ENCODE measurements at regions not wholly inside any gene's neighbourhood (a gene's known extent, or its start where the extent isn't known, plus 50 kb on each side); places are given as distances from the start of the nearest gene placed in this dataset.

DNA sequence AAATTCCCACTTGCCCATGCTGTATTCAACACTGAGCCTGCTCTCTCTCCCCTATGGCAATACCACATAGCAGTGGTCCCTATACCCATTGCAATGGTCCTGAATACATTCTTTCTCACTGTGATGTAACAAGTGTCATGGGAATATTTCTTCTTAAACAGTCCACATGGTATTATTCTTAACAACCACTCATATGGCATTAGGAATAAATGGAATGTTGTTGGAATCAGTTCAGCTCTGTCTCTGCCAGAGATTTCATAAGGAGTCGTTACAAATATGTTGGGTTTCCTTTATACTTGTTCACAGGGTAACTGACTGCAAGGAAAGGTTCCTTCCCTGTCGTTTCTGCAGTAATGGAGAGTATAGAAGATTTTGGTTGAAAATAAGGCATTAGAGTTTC is 128.3 kb upstream of the SPATA13 start:
- H4K20me1 ChIP-seq (ENCODE audit: insufficient read depth, low read length) = no peaks in the 10 kb centered on the region
- no peaks in the 10 kb centered on the region for H3K4me1 ChIP-seq (ENCODE audit: low read length)
- no peaks in the 10 kb centered on the region for H3K27me3 ChIP-seq (replicated peaks; ENCODE audit: insufficient read depth, low read length)
- H3K27ac ChIP-seq (ENCODE audit: low read length) = no peak overlapping the region
- no peak overlapping the region for H2AFZ ChIP-seq (ENCODE audit: low read length)
- H3K4me2 ChIP-seq (ENCODE audit: low read depth, low read length) = no peak overlapping the region
- H3K9ac ChIP-seq (ENCODE audit: low read length) = no peak overlapping the region
- TF ChIP-seq, protein P1, sequence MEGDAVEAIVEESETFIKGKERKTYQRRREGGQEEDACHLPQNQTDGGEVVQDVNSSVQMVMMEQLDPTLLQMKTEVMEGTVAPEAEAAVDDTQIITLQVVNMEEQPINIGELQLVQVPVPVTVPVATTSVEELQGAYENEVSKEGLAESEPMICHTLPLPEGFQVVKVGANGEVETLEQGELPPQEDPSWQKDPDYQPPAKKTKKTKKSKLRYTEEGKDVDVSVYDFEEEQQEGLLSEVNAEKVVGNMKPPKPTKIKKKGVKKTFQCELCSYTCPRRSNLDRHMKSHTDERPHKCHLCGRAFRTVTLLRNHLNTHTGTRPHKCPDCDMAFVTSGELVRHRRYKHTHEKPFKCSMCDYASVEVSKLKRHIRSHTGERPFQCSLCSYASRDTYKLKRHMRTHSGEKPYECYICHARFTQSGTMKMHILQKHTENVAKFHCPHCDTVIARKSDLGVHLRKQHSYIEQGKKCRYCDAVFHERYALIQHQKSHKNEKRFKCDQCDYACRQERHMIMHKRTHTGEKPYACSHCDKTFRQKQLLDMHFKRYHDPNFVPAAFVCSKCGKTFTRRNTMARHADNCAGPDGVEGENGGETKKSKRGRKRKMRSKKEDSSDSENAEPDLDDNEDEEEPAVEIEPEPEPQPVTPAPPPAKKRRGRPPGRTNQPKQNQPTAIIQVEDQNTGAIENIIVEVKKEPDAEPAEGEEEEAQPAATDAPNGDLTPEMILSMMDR (IDR thresholded peaks at IDR 0.05; ENCODE audit: low read length) = no peak
- TF ChIP-seq EZH2 (optimal IDR thresholded peaks at IDR 0.05; ENCODE audit: low read depth, low read length) = no peak
- TF ChIP-seq EZH2phosphoT487 (IDR thresholded peaks at IDR 0.05; ENCODE audit: low read length) = no peak
- no peaks in the 10 kb centered on the region for H3K79me2 ChIP-seq (ENCODE audit: low read length)
- H3K9me3 ChIP-seq (replicated peaks; ENCODE audit: insufficient read depth, low read length) = no peaks in the 10 kb centered on the region
- DNase-seq = no peak
- no peaks in the 10 kb centered on the region for H3F3A ChIP-seq (ENCODE audit: insufficient read depth, low read length)
- no peaks in the 10 kb centered on the region for H3K9me2 ChIP-seq (replicated peaks; ENCODE audit: insufficient read depth, low read length)
- no peak overlapping the region for H3K4me3 ChIP-seq (ENCODE audit: low read length)
- no peaks in the 10 kb centered on the region for H3K36me3 ChIP-seq (replicated peaks; ENCODE audit: insufficient read depth, low read length)

DNA sequence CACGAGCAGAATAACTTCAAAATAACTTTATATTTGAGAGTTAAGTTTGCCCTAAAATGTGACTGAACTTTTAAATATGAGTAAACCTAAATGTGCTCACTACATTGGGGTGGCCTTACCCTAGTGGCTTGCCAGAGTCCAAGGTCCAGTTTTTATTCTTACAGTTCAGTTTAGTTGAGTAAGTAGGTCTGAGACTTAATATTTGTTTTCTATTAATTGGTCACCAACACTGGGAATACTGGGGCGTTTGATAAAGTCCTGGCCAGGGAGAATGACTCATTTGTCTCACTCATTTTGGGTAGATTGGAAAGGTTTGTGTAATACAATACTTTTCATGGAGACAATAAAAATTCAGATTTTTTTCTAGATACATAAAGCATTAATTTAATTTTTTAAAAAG is 127.8 kb upstream of the SPATA13 start:
- no peaks in the 10 kb centered on the region for H4K20me1 ChIP-seq (ENCODE audit: insufficient read depth, low read length)
- no peaks in the 10 kb centered on the region for H3K36me3 ChIP-seq (replicated peaks; ENCODE audit: insufficient read depth, low read length)
- no peaks in the 10 kb centered on the region for H3F3A ChIP-seq (ENCODE audit: insufficient read depth, low read length)
- H3K4me1 ChIP-seq (ENCODE audit: low read length) = no peaks in the 10 kb centered on the region
- TF ChIP-seq, protein P1 (IDR thresholded peaks at IDR 0.05; ENCODE audit: low read length) = no peak
- TF ChIP-seq EZH2phosphoT487 (IDR thresholded peaks at IDR 0.05; ENCODE audit: low read length) (no peak), EZH2 (optimal IDR thresholded peaks at IDR 0.05; ENCODE audit: low read depth, low read length) (no peak)
- no peak overlapping the region for H2AFZ ChIP-seq (ENCODE audit: low read length)
- no peak for DNase-seq
- H3K4me2 ChIP-seq (ENCODE audit: low read depth, low read length) = no peak overlapping the region
- no peaks in the 10 kb centered on the region for H3K27me3 ChIP-seq (replicated peaks; ENCODE audit: insufficient read depth, low read length)
- no peak overlapping the region for H3K27ac ChIP-seq (ENCODE audit: low read length)
- no peaks in the 10 kb centered on the region for H3K9me2 ChIP-seq (replicated peaks; ENCODE audit: insufficient read depth, low read length)
- no peak overlapping the region for H3K9ac ChIP-seq (ENCODE audit: low read length)
- H3K9me3 ChIP-seq (replicated peaks; ENCODE audit: insufficient read depth, low read length) = no peaks in the 10 kb centered on the region
- H3K79me2 ChIP-seq (ENCODE audit: low read length) = no peaks in the 10 kb centered on the region
- no peak overlapping the region for H3K4me3 ChIP-seq (ENCODE audit: low read length)

DNA sequence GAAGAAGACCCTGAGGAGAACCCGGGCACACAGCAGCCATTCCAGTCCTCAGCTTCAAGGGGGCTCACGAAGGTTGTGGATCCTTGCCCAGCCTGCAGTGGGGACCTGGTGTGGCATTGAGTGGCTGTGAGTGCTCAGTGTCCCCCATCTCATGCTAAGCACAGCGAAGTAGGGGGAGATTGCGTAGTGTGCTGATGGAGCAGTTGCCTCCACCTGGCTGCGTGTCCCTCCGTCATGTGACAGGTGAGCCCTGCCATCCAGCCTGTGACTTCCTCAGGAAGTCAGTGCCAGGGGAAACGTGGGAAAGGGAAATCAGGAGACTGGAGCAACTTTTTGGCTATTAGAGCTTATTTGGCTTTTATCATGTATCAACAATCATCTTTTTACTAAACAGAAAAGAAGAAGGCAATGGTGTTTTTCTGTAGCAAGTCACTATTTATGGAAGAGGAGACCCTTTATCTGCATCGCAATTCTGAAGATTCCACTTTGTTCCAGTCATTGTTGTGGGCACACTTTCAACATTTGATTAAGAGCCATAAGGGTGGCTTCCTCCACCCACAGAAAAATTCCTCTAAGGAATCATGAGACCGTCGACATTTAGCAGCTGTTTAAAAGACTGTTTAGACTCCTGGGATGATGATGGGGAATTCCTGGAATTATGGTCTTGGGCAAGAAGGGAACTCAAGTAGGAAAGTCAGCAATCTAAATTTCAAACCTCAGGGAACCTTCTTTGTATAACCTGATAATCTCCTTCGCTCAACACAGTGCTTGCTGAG is 126.8 kb upstream of the SPATA13 start:
- Histone ChIP-seq H3K4me3 (ENCODE audit: low read length) (no peak overlapping the region), H3K9ac (ENCODE audit: low read length) (no peak overlapping the region), H2AFZ (ENCODE audit: low read length) (no peak overlapping the region), H3K27ac (ENCODE audit: low read length) (no peak overlapping the region), H3K27me3 (replicated peaks; ENCODE audit: insufficient read depth, low read length) (no peaks in the 10 kb centered on the region), H3K79me2 (ENCODE audit: low read length) (no peaks in the 10 kb centered on the region), H3K9me2 (replicated peaks; ENCODE audit: insufficient read depth, low read length) (no peaks in the 10 kb centered on the region), H3F3A (ENCODE audit: insufficient read depth, low read length) (no peaks in the 10 kb centered on the region), H3K36me3 (replicated peaks; ENCODE audit: insufficient read depth, low read length) (no peaks in the 10 kb centered on the region), H3K9me3 (replicated peaks; ENCODE audit: insufficient read depth, low read length) (no peaks in the 10 kb centered on the region), H3K4me1 (ENCODE audit: low read length) (no peaks in the 10 kb centered on the region), H3K4me2 (ENCODE audit: low read depth, low read length) (no peak overlapping the region), H4K20me1 (ENCODE audit: insufficient read depth, low read length) (no peaks in the 10 kb centered on the region)
- no peak for DNase-seq
- TF ChIP-seq EZH2phosphoT487 (IDR thresholded peaks at IDR 0.05; ENCODE audit: low read length) (no peak), EZH2 (optimal IDR thresholded peaks at IDR 0.05; ENCODE audit: low read depth, low read length) (no peak)
- TF ChIP-seq, protein P1 (IDR thresholded peaks at IDR 0.05; ENCODE audit: low read length) = no peak

Measured in MM.1S (cell line).